Activated naive CD4-positive, alpha-beta T cell treated with anti-CD3 and anti-CD28 coated beads, Interleukin-2, amount 10 ng/mL, durations not matched to agents 7 days and 5 days (primary cell): ENCODE measurements at regions not wholly inside any gene's neighbourhood (a gene's known extent, or its start where the extent isn't known, plus 50 kb on each side); places are given as distances from the start of the nearest gene placed in this dataset.
"Not testable (repeated sequence)": the region's sequence is repeated elsewhere in the genome, so short reads cannot be mapped to it uniquely, and the experiment has no call there.

ENCODE experiments used
- CTCF ChIA-PET: fragments of 350-600 bp; sonication (Branson Sonifier 250); formaldehyde crosslinking; loops from one replicate; lab custom pipeline; 2021; ENCODE audit warnings: antibody characterized with exemption; lab: Charles Lee
- DNase-seq: peaks from one replicate; pipeline ENCODE4 v3.0.0-alpha.2; 2020
- H3K27ac Mint-ChIP-seq: one replicate; pipeline ENCODE4 v1.8.0; 2021; ENCODE audit warnings: mild to moderate bottlenecking, moderate library complexity, mixed read lengths
- H3K27me3 Mint-ChIP-seq: one replicate; pipeline ENCODE4 v1.8.0; 2021; ENCODE audit warnings: mild to moderate bottlenecking, mixed read lengths
- H3K36me3 Mint-ChIP-seq: one replicate; pipeline ENCODE4 v1.8.0; 2021; ENCODE audit warnings: mixed read lengths
- H3K4me1 Mint-ChIP-seq: one replicate; pipeline ENCODE4 v1.8.0; 2021; ENCODE audit warnings: mixed read lengths
- H3K4me3 Mint-ChIP-seq: one replicate; pipeline ENCODE4 v1.8.0; 2021; ENCODE audit warnings: mild to moderate bottlenecking, moderate library complexity, mixed read lengths
- H3K9me3 Mint-ChIP-seq: one replicate; pipeline ENCODE4 v1.8.0; 2021; ENCODE audit warnings: mixed read lengths

GRCh38 chr17:63295839-63296590 is 150.1 kb downstream of the CYB561 start:
- Mint-ChIP-seq H3K4me1 (peaks cover 6% of the 10 kb centered on the region), H3K4me3 (no peak overlapping the region), H3K27ac (no peak overlapping the region), H3K9me3 (peaks cover 12% of the 10 kb centered on the region), H3K36me3 (no peaks in the 10 kb centered on the region), H3K27me3 (no peaks in the 10 kb centered on the region)
- CTCF ChIA-PET, result no interaction called here
- DNase-seq, result no peak

- H3K27me3 Mint-ChIP-seq, H3K4me3 Mint-ChIP-seq, CTCF ChIA-PET, H3K27ac Mint-ChIP-seq, H3K36me3 Mint-ChIP-seq, H3K4me1 Mint-ChIP-seq, DNase-seq: not testable (repeated sequence)
- peaks cover 16% of the 10 kb centered on the region for H3K9me3 Mint-ChIP-seq
Observed at GRCh38 chr17:63298916-63299315, 147.2 kb downstream of the CYB561 start.

- CTCF ChIA-PET, result no interaction called here
- Mint-ChIP-seq H3K4me1 (no peaks in the 10 kb centered on the region), H3K9me3 (peaks cover 6% of the 10 kb centered on the region), H3K27ac (no peak overlapping the region), H3K36me3 (no peaks in the 10 kb centered on the region), H3K27me3 (no peaks in the 10 kb centered on the region), H3K4me3 (no peak overlapping the region)
- DNase-seq, result no peak
Observed at GRCh38 chr17:63304704-63305261, 141.3 kb downstream of the CYB561 start.

- H3K27ac Mint-ChIP-seq, result no peak overlapping the region
- H3K4me1 Mint-ChIP-seq, result peaks cover 2% of the 10 kb centered on the region
- H3K9me3 Mint-ChIP-seq, result peaks cover 6% of the 10 kb centered on the region
- no peak for DNase-seq
- no peak overlapping the region for H3K4me3 Mint-ChIP-seq
- peaks cover 2% of the 10 kb centered on the region for H3K36me3 Mint-ChIP-seq
- CTCF ChIA-PET, result no interaction called here
- no peaks in the 10 kb centered on the region for H3K27me3 Mint-ChIP-seq
Observed at GRCh38 chr17:63305857-63306256, 140.2 kb downstream of the CYB561 start.

- Mint-ChIP-seq H3K4me1 (peaks cover 6% of the 10 kb centered on the region), H3K9me3 (peaks cover 3% of the 10 kb centered on the region), H3K4me3 (no peak overlapping the region), H3K27me3 (no peaks in the 10 kb centered on the region), H3K36me3 (peaks cover 2% of the 10 kb centered on the region), H3K27ac (no peak overlapping the region)
- DNase-seq, result no peak
- CTCF ChIA-PET, result interaction anchor here (0.6 kb wide), 1 partner anchor 1097 kb away, joined by 4 read pairs; no protein-coding TSS in a partner anchor
Observed at GRCh38 chr17:63306855-63307254, 139.3 kb downstream of the CYB561 start.

GRCh38 chr17:63308272-63308671 is 137.8 kb downstream of the CYB561 start:
- H3K36me3 Mint-ChIP-seq, result peaks cover 2% of the 10 kb centered on the region
- no peak for DNase-seq
- peaks cover 6% of the 10 kb centered on the region for H3K4me1 Mint-ChIP-seq
- peaks cover 3% of the 10 kb centered on the region for H3K9me3 Mint-ChIP-seq
- no peaks in the 10 kb centered on the region for H3K27me3 Mint-ChIP-seq
- H3K4me3 Mint-ChIP-seq, result no peak overlapping the region
- H3K27ac Mint-ChIP-seq, result no peak overlapping the region
- CTCF ChIA-PET, result no interaction called here

- H3K27me3 Mint-ChIP-seq, result no peaks in the 10 kb centered on the region
- peaks cover 2% of the 10 kb centered on the region for H3K36me3 Mint-ChIP-seq
- H3K4me1 Mint-ChIP-seq, result peaks cover 6% of the 10 kb centered on the region
- CTCF ChIA-PET, result no interaction called here
- H3K9me3 Mint-ChIP-seq, result peaks cover 2% of the 10 kb centered on the region
- H3K27ac Mint-ChIP-seq, result no peak overlapping the region
- DNase-seq, result no peak
- H3K4me3 Mint-ChIP-seq, result no peak overlapping the region
Observed at GRCh38 chr17:63309021-63309420, 137.1 kb downstream of the CYB561 start.

- no peak overlapping the region for H3K4me3 Mint-ChIP-seq
- no peaks in the 10 kb centered on the region for H3K27me3 Mint-ChIP-seq
- CTCF ChIA-PET, result no interaction called here
Observed at GRCh38 chr17:63311416-63311937, 134.6 kb downstream of the CYB561 start.

GRCh38 chr17:63314761-63315160 is 131.3 kb downstream of the CYB561 start:
- H3K36me3 Mint-ChIP-seq, result peaks cover 2% of the 10 kb centered on the region
- H3K27me3 Mint-ChIP-seq, result no peaks in the 10 kb centered on the region
- no peaks in the 10 kb centered on the region for H3K9me3 Mint-ChIP-seq
- DNase-seq, result no peak
- no peak overlapping the region for H3K27ac Mint-ChIP-seq
- CTCF ChIA-PET, result no interaction called here
- peaks cover 6% of the 10 kb centered on the region for H3K4me1 Mint-ChIP-seq
- H3K4me3 Mint-ChIP-seq, result no peak overlapping the region

More at GRCh38 chr17:63311416-63311937, 134.6 kb downstream of the CYB561 start:
- Mint-ChIP-seq H3K4me1 (peaks cover 6% of the 10 kb centered on the region), H3K36me3 (peaks cover 2% of the 10 kb centered on the region), H3K27ac (no peak overlapping the region), H3K9me3 (no peaks in the 10 kb centered on the region)
- no peak for DNase-seq

- Mint-ChIP-seq H3K9me3 (no peaks in the 10 kb centered on the region), H3K4me3 (no peak overlapping the region), H3K4me1 (peaks cover 4% of the 10 kb centered on the region), H3K27me3 (no peaks in the 10 kb centered on the region), H3K36me3 (no peaks in the 10 kb centered on the region), H3K27ac (no peak overlapping the region)
- CTCF ChIA-PET, result interaction anchor here (0.6 kb wide), 1 partner anchor 117 kb away, joined by 4 read pairs; no protein-coding TSS in a partner anchor
- DNase-seq, result no peak
Observed at GRCh38 chr17:63316100-63316499, 130.0 kb downstream of the CYB561 start.

GRCh38 chr17:63317166-63317840 is 128.8 kb downstream of the CYB561 start:
- no peaks in the 10 kb centered on the region for H3K27me3 Mint-ChIP-seq
- H3K4me3 Mint-ChIP-seq, result no peak overlapping the region
- H3K36me3 Mint-ChIP-seq, result no peaks in the 10 kb centered on the region
- no peaks in the 10 kb centered on the region for H3K9me3 Mint-ChIP-seq
- H3K4me1 Mint-ChIP-seq, result no peaks in the 10 kb centered on the region
- no peak overlapping the region for H3K27ac Mint-ChIP-seq
- DNase-seq, result no peak
- CTCF ChIA-PET, result interaction anchor here (1.1 kb wide), 1 partner anchor 89 kb away, joined by 4 read pairs; no protein-coding TSS in a partner anchor

- H3K27ac Mint-ChIP-seq, result no peak overlapping the region
- CTCF ChIA-PET, result no interaction called here
- H3K4me3 Mint-ChIP-seq, result no peak overlapping the region
- H3K27me3 Mint-ChIP-seq, result no peaks in the 10 kb centered on the region
- no peaks in the 10 kb centered on the region for H3K36me3 Mint-ChIP-seq
- DNase-seq, result no peak
- no peaks in the 10 kb centered on the region for H3K4me1 Mint-ChIP-seq
- no peaks in the 10 kb centered on the region for H3K9me3 Mint-ChIP-seq
Observed at GRCh38 chr17:63325808-63326207, 120.3 kb downstream of the CYB561 start.

- DNase-seq, result no peak
- Mint-ChIP-seq H3K27ac (no peak overlapping the region), H3K36me3 (no peaks in the 10 kb centered on the region), H3K9me3 (no peaks in the 10 kb centered on the region), H3K4me3 (no peak overlapping the region), H3K4me1 (no peaks in the 10 kb centered on the region), H3K27me3 (no peaks in the 10 kb centered on the region)
- CTCF ChIA-PET, result no interaction called here
Observed at GRCh38 chr17:63329876-63330275, 116.2 kb downstream of the CYB561 start.

- no peaks in the 10 kb centered on the region for H3K9me3 Mint-ChIP-seq
- CTCF ChIA-PET, result no interaction called here
- no peaks in the 10 kb centered on the region for H3K4me1 Mint-ChIP-seq
- H3K4me3 Mint-ChIP-seq, result no peak overlapping the region
- no peaks in the 10 kb centered on the region for H3K27me3 Mint-ChIP-seq
- H3K36me3 Mint-ChIP-seq, result no peaks in the 10 kb centered on the region
- H3K27ac Mint-ChIP-seq, result no peak overlapping the region
- no peak for DNase-seq
Observed at GRCh38 chr17:63331301-63332061, 114.6 kb downstream of the CYB561 start.
